HG02943 (cell line): ENCODE measurements at regions not wholly inside any gene's neighbourhood (a gene's known extent, or its start where the extent isn't known, plus 50 kb on each side); places are given as distances from the start of the nearest gene placed in this dataset.

Source experiments
- ATAC-seq: cut with Tn5 transposase; IDR thresholded peaks from one replicate; pipeline ENCODE4 v1.9.1; 2021; ENCODE audit warnings: mild to moderate bottlenecking, low read depth, moderate library complexity; ENCODE audit not compliant: unreplicated experiment

DNA sequence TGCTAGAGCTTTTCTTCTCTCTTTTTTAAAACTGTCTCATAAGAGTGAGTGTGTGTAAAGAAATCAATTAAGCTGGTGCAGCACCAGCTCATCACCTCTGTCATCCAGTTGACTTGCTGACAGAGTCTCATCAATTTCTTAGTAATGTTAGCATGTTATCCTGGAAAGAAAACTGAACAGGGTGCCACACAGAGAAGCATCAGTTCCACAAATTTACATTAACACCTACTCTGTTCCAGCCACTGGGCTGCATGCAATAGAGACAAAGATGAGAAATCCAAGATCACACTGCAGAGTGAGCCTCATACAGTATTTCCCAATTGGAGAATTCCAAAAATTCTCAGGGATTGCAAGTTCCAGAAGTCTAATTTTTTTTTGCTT lies 207.0 kb upstream of the CITED2 start:
- ATAC-seq: no peak

DNA sequence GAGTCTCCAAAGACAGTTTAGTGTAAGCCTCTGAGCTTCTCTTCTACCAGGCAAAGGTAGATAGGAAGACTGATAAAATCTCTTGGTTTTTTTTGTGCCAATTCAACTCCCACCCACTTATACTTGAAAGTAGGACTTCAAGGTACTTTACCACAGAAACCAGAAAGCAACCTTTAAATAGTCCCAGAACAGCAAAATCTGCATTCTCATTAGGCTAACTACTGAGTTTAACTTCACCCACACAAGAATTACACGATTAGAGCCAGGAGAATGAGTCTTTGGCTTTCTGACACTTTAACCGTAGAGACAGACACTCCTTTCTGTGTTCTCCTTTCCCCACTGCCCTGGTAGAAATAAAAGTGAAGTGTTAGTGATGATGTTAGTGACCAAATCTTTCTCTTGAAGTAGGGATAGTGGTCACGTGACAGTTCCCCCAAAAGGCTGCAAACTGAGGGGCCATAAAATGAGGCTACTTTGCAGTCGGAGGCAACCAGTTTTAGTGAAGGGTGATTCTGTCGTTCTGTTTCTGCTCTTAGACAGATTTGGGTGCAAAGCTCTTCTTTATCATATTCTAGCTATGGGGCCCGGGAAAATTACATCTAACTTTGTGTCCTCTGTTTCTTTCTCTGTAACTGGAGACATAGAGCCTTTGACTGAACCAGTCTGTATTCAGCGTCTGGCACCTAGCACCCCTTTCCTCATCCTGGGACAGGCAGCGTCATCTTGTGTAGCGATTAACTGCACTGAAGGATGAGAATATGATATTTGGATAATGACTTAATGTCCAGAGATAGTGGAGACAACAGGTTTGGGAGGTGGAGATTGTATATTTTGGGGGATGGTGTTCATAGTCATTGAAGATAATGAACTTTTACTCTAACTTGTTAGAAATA lies 206.4 kb upstream of the CITED2 start:
- ATAC-seq: peak; percentile 82

DNA sequence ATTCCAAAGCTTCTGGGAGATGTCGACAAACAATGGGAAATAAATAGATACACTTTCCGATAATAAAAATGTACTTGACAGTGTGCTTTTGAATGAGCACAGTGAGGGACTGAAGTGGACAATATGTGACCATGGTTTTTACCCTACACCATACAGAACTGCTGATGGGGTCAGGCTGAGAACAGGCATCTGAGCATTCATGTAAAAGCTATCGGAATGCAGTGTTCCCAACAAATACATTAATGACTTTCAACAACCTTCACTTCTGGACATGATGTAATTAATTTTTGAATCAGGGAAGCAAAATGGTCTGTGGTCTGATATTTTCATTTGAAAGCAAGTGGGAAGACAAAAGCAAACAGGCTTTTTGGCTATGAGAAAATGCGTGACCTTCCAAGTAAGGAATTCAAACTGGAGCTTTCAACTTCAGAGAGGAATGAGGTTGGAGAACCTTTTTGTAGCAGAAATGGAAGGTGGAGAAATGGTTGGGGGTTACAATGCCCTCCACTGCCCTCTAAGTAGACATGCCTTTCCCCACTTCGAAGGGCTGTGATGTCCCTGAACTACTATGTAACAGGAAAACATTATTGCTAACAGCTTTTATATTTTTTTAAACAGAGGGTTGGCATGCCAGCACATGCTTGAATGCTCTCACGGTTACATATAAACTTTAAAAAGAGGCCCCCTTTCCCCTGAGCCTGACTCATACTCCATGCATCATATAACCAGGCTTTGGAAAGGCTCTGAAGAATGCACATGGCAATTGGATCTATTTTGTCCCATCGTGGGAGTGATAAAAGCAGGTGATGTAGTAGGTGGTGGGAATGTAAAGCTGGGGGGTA lies 203.5 kb upstream of the CITED2 start:
- ATAC-seq: no peak

GRCh38 chr6:139577124-139577762 lies 202.8 kb upstream of the CITED2 start:
- no peak for ATAC-seq

- ATAC-seq: no peak
These were observed 197.6 kb upstream of the CITED2 start for GRCh38 chr6:139572001-139572400.

DNA sequence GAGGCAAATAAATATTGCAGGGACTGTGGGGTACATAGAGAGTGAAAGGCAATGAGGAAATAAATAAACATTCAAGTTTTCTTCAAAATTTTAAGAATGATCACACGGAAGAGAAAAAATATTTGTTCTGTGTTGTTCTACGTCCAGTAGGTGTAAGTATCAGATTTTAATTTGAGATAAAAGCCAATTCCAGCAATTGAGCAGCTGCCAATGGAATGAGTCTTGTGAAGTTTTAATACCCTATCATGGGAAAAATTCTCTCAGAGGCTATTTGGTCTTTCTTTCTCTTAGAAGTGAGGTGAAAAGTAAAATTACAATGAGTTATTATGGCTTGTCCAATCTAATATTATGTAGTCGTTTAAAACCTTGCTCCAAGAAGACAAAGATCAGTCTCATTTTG lies 195.7 kb upstream of the CITED2 start:
- no peak for ATAC-seq

DNA sequence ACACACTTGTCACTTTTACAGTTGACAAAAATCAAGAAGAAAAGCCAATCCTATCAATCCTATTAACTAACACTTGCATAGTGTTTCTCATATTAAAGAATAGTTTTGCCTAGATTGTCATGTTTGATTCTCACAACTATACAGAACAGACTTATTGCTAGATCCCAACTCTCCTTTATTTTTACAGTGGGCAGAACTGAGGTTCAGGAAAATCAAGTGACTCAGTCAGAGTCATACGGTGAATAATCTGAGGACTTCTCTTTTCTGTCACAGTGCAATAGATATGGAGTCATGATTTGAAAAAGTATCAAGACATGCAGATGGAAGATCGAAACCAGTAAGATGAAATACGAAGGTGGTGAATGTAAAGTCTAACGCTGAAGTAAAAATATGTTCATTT lies 195.1 kb upstream of the CITED2 start:
- ATAC-seq: no peak

GRCh38 chr6:139568956-139569538 lies 194.6 kb upstream of the CITED2 start:
- no peak for ATAC-seq

GRCh38 chr6:139568151-139568955 lies 193.9 kb upstream of the CITED2 start:
- ATAC-seq: no peak

DNA sequence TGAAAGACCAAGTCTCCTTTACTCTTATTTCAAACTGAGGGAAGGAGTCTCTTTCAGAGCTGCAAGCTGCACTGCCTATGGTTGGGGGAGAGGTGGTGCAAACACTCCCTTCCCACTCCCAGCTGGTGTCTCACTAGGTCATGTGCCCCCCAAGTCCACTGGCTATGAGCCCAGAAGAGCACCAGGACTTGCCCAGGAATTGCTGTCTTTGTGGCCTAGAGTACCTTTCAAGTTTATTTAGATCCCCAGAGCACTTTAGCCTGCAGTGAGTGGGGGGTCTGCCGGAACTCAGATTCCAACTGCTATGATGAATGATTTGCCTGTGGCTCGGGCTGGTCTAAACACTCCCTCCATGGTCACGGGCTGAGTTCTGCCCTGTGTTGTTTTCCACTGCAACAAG lies 192.6 kb upstream of the CITED2 start:
- ATAC-seq: no peak

- no peak for ATAC-seq
These were observed 191.1 kb upstream of the CITED2 start for GRCh38 chr6:139565591-139565990.

GRCh38 chr6:139557547-139557946 lies 183.1 kb upstream of the CITED2 start:
- ATAC-seq: no peak

DNA sequence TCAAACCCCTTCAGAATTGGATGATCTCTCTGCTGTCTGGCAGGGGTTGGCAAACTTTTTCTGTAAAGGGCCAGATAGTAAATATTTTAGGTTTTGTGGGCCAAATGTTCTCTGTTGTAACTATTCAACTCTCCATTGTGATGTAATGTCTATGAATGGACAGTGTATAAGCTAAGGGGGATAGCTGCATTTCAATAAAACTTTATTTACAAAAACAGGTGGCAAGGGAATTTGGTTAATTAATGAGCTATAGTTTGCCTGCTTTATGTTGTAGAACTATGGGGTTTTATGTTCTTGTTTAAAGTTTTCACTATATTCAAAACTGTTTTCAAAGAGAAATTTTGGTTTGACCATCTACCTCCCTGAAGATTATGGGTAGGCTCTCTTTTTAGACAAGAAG lies 182.1 kb upstream of the CITED2 start:
- no peak for ATAC-seq

DNA sequence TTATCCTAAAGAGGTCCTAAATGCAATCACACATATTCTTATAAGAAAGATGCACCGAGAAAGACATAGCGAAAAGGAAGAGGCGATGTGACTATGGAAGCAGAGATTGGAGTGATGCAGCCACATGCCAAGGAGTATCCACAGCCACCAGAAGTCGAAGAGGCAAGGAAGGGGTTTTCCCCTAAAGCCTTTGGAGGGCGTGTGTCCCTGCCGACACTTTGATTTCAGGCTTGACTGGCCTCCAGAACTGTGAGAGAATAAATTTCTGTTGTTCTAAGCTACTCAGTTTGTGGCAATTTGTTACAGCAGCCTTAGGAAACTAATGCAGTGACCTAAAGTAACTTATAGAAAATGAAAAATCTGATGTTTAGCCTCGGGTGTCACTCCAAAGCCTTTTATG lies 179.5 kb upstream of the CITED2 start:
- ATAC-seq: no peak

- no peak for ATAC-seq
These were observed 176.9 kb upstream of the CITED2 start for GRCh38 chr6:139551376-139551775.

GRCh38 chr6:139550361-139550760 lies 175.9 kb upstream of the CITED2 start:
- ATAC-seq: no peak

DNA sequence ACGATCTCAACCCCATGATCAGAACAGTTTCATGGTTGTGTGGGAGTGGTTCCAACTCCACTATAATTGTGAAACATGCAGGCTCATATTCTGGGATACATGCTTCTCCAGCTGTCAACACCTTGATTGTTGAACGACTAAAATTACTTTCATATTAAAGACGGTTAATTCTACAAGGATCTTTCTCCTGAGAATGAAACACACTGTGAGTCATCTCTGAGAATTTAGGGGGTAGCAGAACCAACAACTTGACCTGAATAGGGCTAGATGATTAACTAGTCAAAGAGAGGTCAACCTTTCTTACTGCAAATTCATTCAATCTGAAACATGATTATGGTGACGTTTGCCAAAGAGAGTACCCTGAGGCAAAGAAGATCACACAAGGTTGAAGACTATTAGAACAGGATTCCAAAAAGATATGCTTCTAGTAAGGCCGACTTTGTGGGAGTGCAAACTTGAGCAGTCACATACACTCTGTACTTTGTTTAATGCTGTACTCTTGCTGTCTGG lies 175.2 kb upstream of the CITED2 start:
- no peak for ATAC-seq

GRCh38 chr6:139547804-139548203 lies 173.4 kb upstream of the CITED2 start:
- no peak for ATAC-seq

DNA sequence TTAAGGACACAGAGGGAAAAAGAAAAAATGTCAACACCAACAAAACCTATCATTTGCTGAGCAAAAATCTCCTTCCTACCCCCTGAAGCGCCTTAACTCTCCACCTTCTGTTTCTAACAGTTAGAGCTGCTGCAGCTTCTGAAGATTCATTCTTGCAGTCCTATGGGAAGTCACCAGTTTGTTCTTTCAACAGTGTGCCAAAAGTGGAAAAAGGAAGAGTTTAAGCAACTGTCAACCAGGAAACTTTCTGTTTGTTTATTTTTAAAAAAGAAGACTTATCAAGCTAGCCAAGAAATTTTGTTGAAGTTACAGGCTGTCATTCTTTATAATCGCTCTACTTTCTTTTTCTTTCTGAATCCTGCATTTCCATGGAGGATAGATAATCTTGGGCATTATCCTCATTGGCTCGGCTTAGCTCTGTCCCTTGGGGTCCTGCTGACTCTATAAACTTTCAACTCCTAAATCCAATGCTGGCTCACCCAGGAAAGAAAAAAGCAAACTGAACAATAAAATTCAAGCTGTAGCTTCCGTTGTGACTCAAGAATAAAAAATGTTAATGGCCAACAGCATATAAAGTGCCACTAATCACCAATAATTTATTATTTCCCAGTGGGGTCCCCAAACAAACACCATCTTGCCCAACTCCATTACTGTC lies 172.8 kb upstream of the CITED2 start:
- no peak for ATAC-seq
